GM12872 (cell line): ENCODE measurements at regions not wholly inside any gene's neighbourhood (a gene's known extent, or its start where the extent isn't known, plus 50 kb on each side); places are given as distances from the start of the nearest gene placed in this dataset.

Source experiments
- TF ChIP-seq, protein P1 (sequence below): IDR thresholded peaks from 3 replicates; pipeline ENCODE4 v1.5.1; 2011; ENCODE audit warnings: low read depth, mild to moderate bottlenecking, low read length, moderate library complexity; ENCODE audit not compliant: insufficient read depth

DNA sequence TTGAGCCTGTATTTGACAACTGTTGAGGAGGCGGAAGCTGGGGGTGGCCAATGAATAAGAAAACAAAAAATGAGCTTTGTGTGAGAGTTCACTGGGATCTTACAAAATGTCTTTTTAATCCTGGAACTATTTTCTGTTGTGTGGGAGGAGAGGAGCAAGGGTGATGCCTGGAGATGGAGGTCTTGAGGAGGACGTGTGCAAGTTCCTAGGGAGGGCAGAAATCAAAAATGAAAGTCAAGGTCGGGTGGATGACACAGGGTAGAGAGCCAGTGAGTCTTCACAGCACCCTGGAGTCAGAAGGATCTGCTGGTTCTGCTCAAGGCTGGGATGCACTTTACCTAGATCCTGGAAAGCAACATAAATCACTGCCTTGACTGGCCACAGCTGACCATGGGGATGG is 180.3 kb upstream of the PKDCC start:
- TF ChIP-seq, protein P1, sequence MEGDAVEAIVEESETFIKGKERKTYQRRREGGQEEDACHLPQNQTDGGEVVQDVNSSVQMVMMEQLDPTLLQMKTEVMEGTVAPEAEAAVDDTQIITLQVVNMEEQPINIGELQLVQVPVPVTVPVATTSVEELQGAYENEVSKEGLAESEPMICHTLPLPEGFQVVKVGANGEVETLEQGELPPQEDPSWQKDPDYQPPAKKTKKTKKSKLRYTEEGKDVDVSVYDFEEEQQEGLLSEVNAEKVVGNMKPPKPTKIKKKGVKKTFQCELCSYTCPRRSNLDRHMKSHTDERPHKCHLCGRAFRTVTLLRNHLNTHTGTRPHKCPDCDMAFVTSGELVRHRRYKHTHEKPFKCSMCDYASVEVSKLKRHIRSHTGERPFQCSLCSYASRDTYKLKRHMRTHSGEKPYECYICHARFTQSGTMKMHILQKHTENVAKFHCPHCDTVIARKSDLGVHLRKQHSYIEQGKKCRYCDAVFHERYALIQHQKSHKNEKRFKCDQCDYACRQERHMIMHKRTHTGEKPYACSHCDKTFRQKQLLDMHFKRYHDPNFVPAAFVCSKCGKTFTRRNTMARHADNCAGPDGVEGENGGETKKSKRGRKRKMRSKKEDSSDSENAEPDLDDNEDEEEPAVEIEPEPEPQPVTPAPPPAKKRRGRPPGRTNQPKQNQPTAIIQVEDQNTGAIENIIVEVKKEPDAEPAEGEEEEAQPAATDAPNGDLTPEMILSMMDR: no peak

DNA sequence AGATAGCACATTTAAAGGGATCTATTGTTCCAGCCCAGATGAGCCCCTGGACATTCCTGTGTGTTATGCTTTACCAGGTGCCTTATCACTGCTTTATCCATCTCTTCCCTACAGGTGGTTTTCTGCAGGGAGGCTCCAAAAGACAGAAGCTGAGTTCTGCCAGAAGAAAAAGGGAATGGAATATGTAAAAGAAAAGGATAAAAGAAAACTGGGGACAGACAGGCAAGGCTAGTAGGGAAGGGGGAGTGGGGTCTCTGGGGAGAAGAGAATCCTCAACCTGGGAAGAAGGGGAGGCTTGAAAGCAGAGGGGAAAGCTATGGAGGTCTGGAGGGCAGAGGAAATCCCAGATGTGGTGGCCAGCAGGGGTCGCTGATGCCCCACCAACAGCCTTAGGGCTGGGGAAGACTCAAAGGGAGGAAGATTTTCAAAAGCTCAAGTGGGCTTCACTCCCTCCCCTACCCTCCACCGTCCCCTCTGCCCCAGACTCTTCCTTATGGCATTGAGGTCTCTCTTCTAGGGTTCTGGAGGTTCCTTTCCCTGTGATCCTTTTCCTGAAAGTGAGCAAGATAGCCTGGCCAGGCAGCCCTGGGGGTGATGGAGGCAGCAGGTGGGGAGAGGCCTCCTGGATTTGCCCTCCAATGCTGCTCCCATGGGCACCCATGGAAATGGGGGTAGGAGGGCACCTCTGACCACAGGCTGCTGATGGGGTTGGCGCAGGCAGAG is 178.1 kb upstream of the PKDCC start:
- TF ChIP-seq, protein P1: peak; percentile 90

DNA sequence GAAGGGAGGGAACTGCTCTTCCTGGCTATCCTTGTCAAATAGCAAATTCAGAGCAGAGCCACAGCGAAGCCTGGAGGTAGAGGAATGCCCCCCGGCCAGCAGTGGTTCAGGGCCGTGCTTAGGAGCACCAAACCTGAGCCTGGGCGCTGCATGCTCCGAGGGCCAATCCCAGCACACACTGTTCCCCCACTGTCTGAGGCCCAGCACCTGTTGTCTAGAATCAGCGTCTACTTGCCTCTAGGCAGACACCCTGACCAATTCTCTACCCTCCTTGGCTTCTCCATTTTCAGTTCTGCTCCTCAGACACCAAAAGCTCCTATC is 177.6 kb upstream of the PKDCC start:
- TF ChIP-seq, protein P1: no peak

DNA sequence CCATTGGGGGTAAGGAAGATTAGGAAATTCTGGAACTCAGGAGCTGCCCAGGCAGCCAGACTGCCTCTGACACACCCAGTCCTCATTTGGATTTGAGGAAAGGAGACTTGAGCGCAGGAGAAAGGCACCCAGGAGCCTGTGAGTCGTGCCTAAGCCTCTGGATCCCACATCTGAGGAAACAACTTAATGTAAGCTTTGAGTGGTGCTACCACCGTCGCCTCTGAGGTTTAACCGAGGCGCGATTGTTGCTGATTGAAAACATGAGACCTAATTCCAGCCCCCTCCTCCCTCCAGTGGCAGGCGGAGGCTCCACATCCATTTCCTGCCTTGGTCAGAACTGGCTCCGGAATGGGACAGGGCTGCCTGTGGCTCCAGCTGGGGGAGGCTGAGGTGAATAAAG is 176.7 kb upstream of the PKDCC start:
- TF ChIP-seq, protein P1: no peak

DNA sequence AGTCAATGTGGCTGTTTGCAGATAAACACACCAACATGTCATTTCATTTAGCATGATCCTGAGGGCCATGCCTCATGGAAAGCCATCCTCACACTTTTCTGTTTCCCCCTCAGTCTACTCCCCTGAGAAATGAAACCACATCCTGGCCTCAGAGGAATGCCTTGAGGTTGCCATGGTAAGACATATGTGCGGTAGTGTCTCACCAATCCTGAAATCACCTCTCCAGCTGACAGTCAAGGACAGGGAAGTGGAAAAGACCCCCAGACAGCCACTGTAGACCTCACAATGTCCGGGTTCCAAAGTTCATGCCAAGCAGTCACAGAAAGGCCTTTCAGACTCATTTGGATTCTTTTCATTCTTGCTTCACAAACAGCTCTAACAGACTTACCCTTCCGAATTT is 175.2 kb upstream of the PKDCC start:
- TF ChIP-seq, protein P1: no peak

DNA sequence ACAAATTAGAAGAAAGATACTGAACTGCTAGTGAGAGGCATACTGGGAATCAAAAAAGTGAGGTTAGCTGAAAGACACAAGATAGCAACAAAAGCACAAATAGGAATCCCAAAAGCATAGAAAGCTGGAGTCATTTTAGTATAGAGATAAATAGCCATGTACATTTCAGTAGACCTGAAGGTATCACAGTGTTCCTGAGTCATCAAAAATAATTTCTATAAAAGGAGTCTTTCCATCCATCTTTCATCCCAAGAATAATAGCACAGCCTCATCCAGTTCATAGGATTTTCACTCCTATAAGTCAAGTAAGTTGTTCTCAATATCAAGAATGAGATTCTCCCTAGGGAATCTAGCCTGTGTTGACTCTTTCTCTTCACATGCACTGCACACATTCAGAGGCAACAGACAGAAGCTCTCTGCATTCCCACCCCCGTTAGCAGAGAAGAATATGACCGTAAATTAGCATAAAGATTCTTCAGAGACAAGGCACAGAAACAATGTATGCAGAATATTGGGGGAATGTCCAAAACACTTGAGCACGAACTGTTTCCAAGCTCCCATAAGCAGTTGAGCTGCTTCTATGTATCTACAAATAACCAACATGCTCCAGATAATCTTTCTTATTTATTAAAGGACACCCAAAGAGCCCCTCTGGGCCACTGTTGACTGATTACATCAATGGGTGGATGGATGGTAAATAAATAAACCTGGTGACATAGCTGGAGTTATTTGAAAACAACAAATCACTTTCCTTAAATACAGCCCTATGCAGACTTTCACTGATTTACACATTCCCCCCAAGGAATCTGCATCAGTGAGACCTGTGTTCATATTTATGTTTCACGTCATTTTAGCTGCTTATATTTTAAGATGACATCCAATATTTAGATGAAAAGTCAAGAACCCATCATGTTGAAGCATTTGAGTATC is 174.5 kb upstream of the PKDCC start:
- TF ChIP-seq, protein P1: no peak

DNA sequence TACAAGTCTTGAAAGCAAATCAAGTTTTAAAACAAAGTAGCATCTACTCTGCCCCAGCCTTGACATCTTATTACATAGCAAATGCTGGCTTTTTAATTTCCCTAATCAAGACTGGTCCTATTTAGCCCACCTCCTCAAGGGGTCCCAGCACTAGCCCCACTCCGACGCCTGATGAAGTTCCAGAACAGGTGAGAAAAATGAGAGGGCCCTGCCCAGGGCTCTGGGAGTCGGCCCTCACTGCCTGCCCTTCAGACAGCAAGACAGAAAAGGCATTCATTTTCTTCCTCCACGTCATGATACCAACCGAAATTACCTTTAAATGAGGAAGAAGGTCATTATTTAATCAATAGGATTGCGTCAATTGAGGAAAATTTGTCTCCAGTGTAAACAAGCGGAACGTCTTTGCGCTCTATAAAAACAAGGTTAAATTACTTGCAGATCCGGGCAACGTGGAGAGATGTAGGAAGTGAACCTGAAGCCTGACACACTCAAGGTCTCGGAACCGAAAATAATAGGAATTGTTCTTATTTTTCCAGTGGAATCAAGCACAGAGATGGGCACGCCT is 170.6 kb upstream of the PKDCC start:
- TF ChIP-seq, protein P1: no peak
